HCT116 (cell line): ENCODE measurements at regions not wholly inside any gene's neighbourhood (a gene's known extent, or its start where the extent isn't known, plus 50 kb on each side); places are given as distances from the start of the nearest gene placed in this dataset.

Experiments used
- ATAC-seq: fragments of 200-7000 bp; cut with Tn5 transposase; 2 replicates; pipeline ENCODE4 v1.9.1; 2020; ENCODE audit warnings: mild to moderate bottlenecking, moderate library complexity
- BruUV-seq: library from RNA; stranded (reverse); fragments of 400-500 nt; replicated peaks from 2 replicates; lab custom pipeline; 2021; lab: Mats Ljungman, UMichigan
- CTCF ChIA-PET: fragments of 300-600 bp; sonication (Branson Sonifier 250); formaldehyde crosslinking; loops from one replicate; lab custom pipeline; 2021; ENCODE audit warnings: antibody characterized with exemption; lab: Charles Lee
- POLR2A ChIA-PET: fragments of 300-600, 350-600 bp; sonication (Branson Sonifier 250); formaldehyde crosslinking; loops from one replicate; lab custom pipeline; 2021; ENCODE audit warnings: antibody characterized with exemption; lab: Charles Lee
- RAD21 ChIA-PET, 2 experiments: fragments of 300-600 bp; sonication (Branson Sonifier 250); formaldehyde crosslinking; loops; one replicate each; lab custom pipeline; 2023; ENCODE audit warnings: low total read pairs in 2 of 2; ENCODE audit not compliant: uncharacterized antibody in 2 of 2, unreplicated experiment in 2 of 2, low non-redundant PET in 1 of 2; lab: Charles Lee
- DNase-seq: peaks from one replicate; pipeline ENCODE4 v3.0.0-alpha.2; 2010; ENCODE audit warnings: low read depth, low spot score
- H2AFZ ChIP-seq: fragments of 200-600 bp; shearing (Covaris generic), sonication (generic); 2 replicates; pipeline ENCODE4 v1.6.1; 2017; ENCODE audit warnings: low read depth, mixed run types, mixed read lengths, antibody characterized with exemption, low read length; ENCODE audit not compliant: poor library complexity, severe bottlenecking
- H3K27ac ChIP-seq: 2 replicates; pipeline ENCODE4 v1.5.1; 2012; ENCODE audit warnings: low read depth, low read length
- H3K27me3 ChIP-seq: fragments of 200-600 bp; sonication (generic); 2 replicates; pipeline ENCODE4 v1.6.1; 2016; ENCODE audit warnings: mixed run types, low read length, mixed read lengths; ENCODE audit not compliant: insufficient read depth
- H3K36me3 ChIP-seq, 2 experiments: fragments of 200-500 bp in 1 of 2; fragments of 200-600 bp in 1 of 2; sonication (Bioruptor generic) in 1 of 2; sonication (generic) in 1 of 2; 2 replicates each; pipeline versions ENCODE4 v1.5.1 to v1.6.1; 2014 to 2016; ENCODE audit warnings: low read length in 2 of 2, inconsistent platforms in 1 of 2, mixed read lengths in 1 of 2, mixed run types in 1 of 2; ENCODE audit not compliant: insufficient read depth in 2 of 2, control insufficient read depth in 1 of 2
- H3K4me1 ChIP-seq, 2 experiments: fragments of 200-600 bp in 1 of 2; sonication (generic) in 1 of 2; 2 replicates each; pipeline versions ENCODE4 v1.5.1 to v1.6.1; 2012 to 2017; ENCODE audit warnings: low read length in 2 of 2, inconsistent platforms in 1 of 2, mild to moderate bottlenecking in 1 of 2, mixed read lengths in 1 of 2, mixed run types in 1 of 2, moderate library complexity in 1 of 2; ENCODE audit not compliant: insufficient read depth in 2 of 2, control insufficient read depth in 1 of 2
- H3K4me2 ChIP-seq: fragments of 200-600 bp; sonication (generic); 2 replicates; pipeline ENCODE4 v1.6.1; 2017; ENCODE audit warnings: mixed run types, low read length, mixed read lengths
- H3K4me3 ChIP-seq, 2 experiments: fragments of 200-600 bp in 1 of 2; sonication (generic) in 1 of 2; replicated peaks in 1 of 2; 2 replicates each; pipeline ENCODE4 v1.5.1; 2011 to 2016; ENCODE audit warnings: low read length in 2 of 2, control low read depth in 1 of 2, low read depth in 1 of 2, mild to moderate bottlenecking in 1 of 2, mixed read lengths in 1 of 2, mixed run types in 1 of 2
- H3K79me2 ChIP-seq: fragments of 200-600 bp; sonication (generic); 2 replicates; pipeline ENCODE4 v1.6.1; 2017; ENCODE audit warnings: mild to moderate bottlenecking, mixed run types, low read length, moderate library complexity, mixed read lengths; ENCODE audit not compliant: insufficient read depth
- H3K9ac ChIP-seq: fragments of 200-600 bp; sonication (generic); 2 replicates; pipeline ENCODE4 v1.6.1; 2016; ENCODE audit warnings: low read length, mixed read lengths
- H3K9me2 ChIP-seq: fragments of 200-600 bp; sonication (generic), shearing (Covaris generic); 2 replicates; pipeline ENCODE4 v1.6.1; 2017; ENCODE audit warnings: mixed run types, mild to moderate bottlenecking, moderate library complexity; ENCODE audit not compliant: insufficient read depth
- H3K9me3 ChIP-seq, 2 experiments: fragments of 200-500 bp in 1 of 2; fragments of 200-600 bp in 1 of 2; sonication (Bioruptor generic) in 1 of 2; sonication (generic) in 1 of 2; 2 replicates each; pipeline ENCODE4 v1.6.1; 2014 to 2017; ENCODE audit warnings: low read length in 2 of 2, mixed read lengths in 2 of 2, inconsistent platforms in 1 of 2, low read depth in 1 of 2, mild to moderate bottlenecking in 1 of 2, mixed run types in 1 of 2, moderate library complexity in 1 of 2; ENCODE audit not compliant: control insufficient read depth in 1 of 2, insufficient read depth in 1 of 2
- H4K20me1 ChIP-seq: fragments of 200-600 bp; sonication (generic), shearing (Covaris generic); 2 replicates; pipeline ENCODE4 v1.6.1; 2017; ENCODE audit warnings: mixed run types, mild to moderate bottlenecking, moderate library complexity; ENCODE audit not compliant: insufficient read depth
- ATF3 ChIP-seq: IDR thresholded peaks from 2 replicates; pipeline ENCODE4 v1.6.1; 2012
- CBX3 ChIP-seq: IDR thresholded peaks from 2 replicates; pipeline ENCODE4 v1.6.1; 2012; ENCODE audit warnings: low read depth
- CEBPB ChIP-seq: IDR thresholded peaks from 2 replicates; pipeline ENCODE4 v1.6.1; 2012; ENCODE audit warnings: low read depth
- CTCF ChIP-seq, 3 experiments: fragments of 200-600 bp in 1 of 3; sonication (generic) in 1 of 3; IDR thresholded peaks in 2 of 3; conservative IDR thresholded peaks in 1 of 3; 2 replicates each; pipeline ENCODE4 v1.5.1; 2012 to 2017; ENCODE audit warnings: low read depth in 2 of 3, low read length in 2 of 3, antibody characterized with exemption in 1 of 3, borderline replicate concordance in 1 of 3, control low read depth in 1 of 3, mild to moderate bottlenecking in 1 of 3, mixed read lengths in 1 of 3, mixed run types in 1 of 3, moderate library complexity in 1 of 3; ENCODE audit not compliant: insufficient read depth in 1 of 3
- EGR1 ChIP-seq: IDR thresholded peaks from 2 replicates; pipeline ENCODE4 v1.6.1; 2012; ENCODE audit warnings: low read depth
- EZH2 ChIP-seq: fragments of 200-600 bp; sonication (generic); IDR thresholded peaks from 2 replicates; pipeline ENCODE4 v1.6.1; 2017; ENCODE audit warnings: antibody characterized with exemption, mixed run types
- EZH2phosphoT487 ChIP-seq: fragments of 200-600 bp; IDR thresholded peaks from 2 replicates; pipeline ENCODE4 v1.6.1; 2018; ENCODE audit warnings: antibody characterized with exemption, borderline replicate concordance
- FOSL1 ChIP-seq: IDR thresholded peaks from 2 replicates; pipeline ENCODE4 v1.6.1; 2012; ENCODE audit warnings: low read depth
- JUND ChIP-seq: IDR thresholded peaks from 2 replicates; pipeline ENCODE4 v1.6.1; 2012
- POLR2A ChIP-seq: IDR thresholded peaks from 2 replicates; pipeline ENCODE4 v1.7.0; 2011; ENCODE audit warnings: borderline replicate concordance; ENCODE audit not compliant: insufficient read depth, insufficient read length; ENCODE audit errors: extremely low read depth
- POLR2AphosphoS5 ChIP-seq: IDR thresholded peaks from 2 replicates; pipeline ENCODE4 v1.6.1; 2011; ENCODE audit warnings: mild to moderate bottlenecking, low read depth, low read length, moderate library complexity
- REST ChIP-seq: IDR thresholded peaks from 2 replicates; pipeline ENCODE4 v1.6.1; 2012; ENCODE audit warnings: low read depth
- SRF ChIP-seq: IDR thresholded peaks from 2 replicates; pipeline ENCODE4 v1.6.1; 2012; ENCODE audit warnings: low read depth
- YY1 ChIP-seq: IDR thresholded peaks from 2 replicates; pipeline ENCODE4 v1.6.1; 2011; ENCODE audit warnings: low read length, low read depth, moderate library complexity, mild to moderate bottlenecking; ENCODE audit not compliant: insufficient replicate concordance; ENCODE audit errors: extremely low read depth
- ZBTB33 ChIP-seq: IDR thresholded peaks from 2 replicates; pipeline ENCODE4 v1.6.1; 2011; ENCODE audit warnings: mild to moderate bottlenecking, low read length, moderate library complexity; ENCODE audit not compliant: insufficient replicate concordance; ENCODE audit errors: extremely low read depth
- ZFX ChIP-seq: fragments of 450-650 bp; IDR thresholded peaks from 2 replicates; pipeline ENCODE4 v1.6.1; 2017
- intact Hi-C: fragments of 100-400 bp; cut with micrococcal nuclease; formaldehyde crosslinking; loops from 2 replicates; pipeline ENCODE4 v1.10.0; 2022

DNA sequence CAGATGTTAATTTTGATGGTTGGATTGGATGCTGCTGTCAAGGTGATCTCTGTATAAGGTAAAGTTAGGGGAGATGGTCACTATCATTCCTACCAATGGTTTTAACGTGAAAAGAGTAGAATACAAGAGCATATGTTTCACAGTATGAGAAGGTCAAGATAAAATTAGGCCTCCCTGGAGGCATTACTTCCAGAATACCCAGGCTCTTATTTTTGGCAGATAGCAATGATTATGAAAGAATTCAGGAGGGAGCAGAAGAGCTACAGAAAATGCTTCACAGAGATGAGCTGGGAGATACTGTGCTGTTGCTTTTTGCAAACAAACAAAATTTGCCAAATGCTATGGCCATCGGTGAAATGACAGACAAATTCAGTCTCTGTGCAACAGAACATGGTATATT lies 547.5 kb upstream of the SPRY2 start:
- ChIA-PET CTCF (no interaction called here), POLR2A (no interaction called here), RAD21 (no interaction called here)
- H3K27ac ChIP-seq: no peak overlapping the region
- H3K4me2 ChIP-seq: no peak overlapping the region
- no peaks in the 10 kb centered on the region for H3K79me2 ChIP-seq
- no peak overlapping the region for H3K9ac ChIP-seq
- no peaks in the 10 kb centered on the region for H3K27me3 ChIP-seq
- no peaks in the 10 kb centered on the region for H3K9me2 ChIP-seq
- no peaks in the 10 kb centered on the region for H4K20me1 ChIP-seq
- intact Hi-C loops: no loop called here
- TF ChIP-seq YY1: no peak
- no peak for TF ChIP-seq EZH2
- no peak for TF ChIP-seq EGR1
- TF ChIP-seq JUND: no peak
- TF ChIP-seq CTCF (IDR thresholded peaks at IDR 0.05 in 2 of 3, conservative IDR thresholded peaks at IDR 0.05 in 1 of 3; ENCODE audit: borderline replicate concordance in 1 of 3, insufficient read depth in 1 of 3, low read depth in 2 of 3, low read length in 2 of 3): no peak
- TF ChIP-seq POLR2A: no peak
- TF ChIP-seq FOSL1: no peak
- TF ChIP-seq REST: no peak
- no peak for TF ChIP-seq POLR2AphosphoS5
- no peak for TF ChIP-seq EZH2phosphoT487
- TF ChIP-seq CEBPB: no peak
- TF ChIP-seq ATF3: no peak
- no peak for TF ChIP-seq SRF
- TF ChIP-seq ZFX: no peak
- TF ChIP-seq ZBTB33: no peak
- no peak for TF ChIP-seq CBX3
- no peaks in the 10 kb centered on the region for H3K9me3 ChIP-seq
- ATAC-seq (no peak), DNase-seq (no peak)
- no peaks in the 10 kb centered on the region for H3K36me3 ChIP-seq
- no peaks in the 10 kb centered on the region for H3K4me1 ChIP-seq
- BruUV-seq: no TSS peak
- H3K4me3 ChIP-seq: no peak overlapping the region
- no peak overlapping the region for H2AFZ ChIP-seq
